HUES64 (cell line): ENCODE measurements at regions not wholly inside any gene's neighbourhood (a gene's known extent, or its start where the extent isn't known, plus 50 kb on each side); places are given as distances from the start of the nearest gene placed in this dataset.
"Not testable (repeated sequence)": the region's sequence is repeated elsewhere in the genome, so short reads cannot be mapped to it uniquely, and the experiment has no call there.

Experiments used
- H3K27ac ChIP-seq: 2 replicates; pipeline ENCODE4 v1.7.0; 2013; ENCODE audit warnings: low read depth, low read length, inconsistent platforms
- H3K27me3 ChIP-seq: 2 replicates; pipeline ENCODE4 v1.6.1; 2013; ENCODE audit warnings: mild to moderate bottlenecking, low read length; ENCODE audit not compliant: insufficient read depth
- H3K36me3 ChIP-seq: 2 replicates; pipeline ENCODE4 v1.6.1; 2013; ENCODE audit warnings: mild to moderate bottlenecking, low read length; ENCODE audit not compliant: insufficient read depth
- H3K4me1 ChIP-seq: 2 replicates; pipeline ENCODE4 v1.6.1; 2013; ENCODE audit warnings: mild to moderate bottlenecking, low read length, moderate library complexity; ENCODE audit not compliant: insufficient read depth
- H3K4me3 ChIP-seq: 2 replicates; pipeline ENCODE4 v1.5.1; 2013; ENCODE audit warnings: mild to moderate bottlenecking, low read length, moderate library complexity
- H3K9ac ChIP-seq: 2 replicates; pipeline ENCODE4 v1.6.1; 2013; ENCODE audit warnings: mild to moderate bottlenecking, low read depth, low read length
- H3K9me3 ChIP-seq: 2 replicates; pipeline ENCODE4 v1.6.1; 2013; ENCODE audit warnings: low read depth, low read length; ENCODE audit not compliant: insufficient read depth
- WGBS: fragments of 150-250, 120-280 bp; methylation state at CpG from one replicate; pipeline ENCODE4 v1.1.7; 2013; ENCODE audit warnings: missing lambda C conversion rate; 5-methylcytosine and 5-hydroxymethylcytosine counted together

- Histone ChIP-seq H3K9me3 (peaks cover 18% of the 10 kb centered on the region), H3K27ac (no peak overlapping the region), H3K4me3 (no peak overlapping the region), H3K4me1 (no peaks in the 10 kb centered on the region), H3K27me3 (no peaks in the 10 kb centered on the region), H3K9ac (no peak overlapping the region), H3K36me3 (no peaks in the 10 kb centered on the region)
- 91% methylated on average over 1 of the region's 1 CpG for WGBS
These were observed 264.3 kb downstream of the TECRL start for GRCh38 chr4:64144994-64145393.

- Histone ChIP-seq H3K9ac (no peak overlapping the region), H3K9me3 (no peaks in the 10 kb centered on the region), H3K4me3 (no peak overlapping the region), H3K36me3 (no peaks in the 10 kb centered on the region), H3K4me1 (no peaks in the 10 kb centered on the region), H3K27me3 (no peaks in the 10 kb centered on the region), H3K27ac (no peak overlapping the region)
- WGBS = 89% methylated on average over 3 of the region's 4 CpGs
These were observed 278.3 kb downstream of the TECRL start for GRCh38 chr4:64130907-64131306.

- no peak overlapping the region for H3K4me3 ChIP-seq
- WGBS = 100% methylated on average over 1 of the region's 1 CpG
- no peaks in the 10 kb centered on the region for H3K36me3 ChIP-seq
- H3K9ac ChIP-seq = no peak overlapping the region
- no peak overlapping the region for H3K27ac ChIP-seq
- H3K27me3 ChIP-seq = no peaks in the 10 kb centered on the region
- no peaks in the 10 kb centered on the region for H3K4me1 ChIP-seq
- H3K9me3 ChIP-seq = no peaks in the 10 kb centered on the region; the same call in 1 of the 2 replicates
These were observed 283.9 kb downstream of the TECRL start for GRCh38 chr4:64125354-64125753.

GRCh38 chr4:64121803-64122202 lies 287.4 kb downstream of the TECRL start:
- H3K4me3 ChIP-seq = no peak overlapping the region
- H3K27me3 ChIP-seq = no peaks in the 10 kb centered on the region
- H3K36me3 ChIP-seq = no peaks in the 10 kb centered on the region
- no peaks in the 10 kb centered on the region; the same call in 1 of the 2 replicates for H3K9me3 ChIP-seq
- H3K9ac ChIP-seq = no peak overlapping the region
- H3K4me1 ChIP-seq = no peaks in the 10 kb centered on the region
- 91% methylated on average over 4 of the region's 4 CpGs for WGBS
- no peak overlapping the region for H3K27ac ChIP-seq

- Histone ChIP-seq H3K9me3 (no peaks in the 10 kb centered on the region), H3K4me1 (no peaks in the 10 kb centered on the region), H3K4me3 (no peak overlapping the region), H3K27ac (no peak overlapping the region), H3K36me3 (no peaks in the 10 kb centered on the region), H3K9ac (no peak overlapping the region), H3K27me3 (no peaks in the 10 kb centered on the region)
- WGBS = no CpG with 5 or more reads among the region's 1 CpG
These were observed 303.3 kb downstream of the TECRL start for GRCh38 chr4:64105903-64106302.

DNA sequence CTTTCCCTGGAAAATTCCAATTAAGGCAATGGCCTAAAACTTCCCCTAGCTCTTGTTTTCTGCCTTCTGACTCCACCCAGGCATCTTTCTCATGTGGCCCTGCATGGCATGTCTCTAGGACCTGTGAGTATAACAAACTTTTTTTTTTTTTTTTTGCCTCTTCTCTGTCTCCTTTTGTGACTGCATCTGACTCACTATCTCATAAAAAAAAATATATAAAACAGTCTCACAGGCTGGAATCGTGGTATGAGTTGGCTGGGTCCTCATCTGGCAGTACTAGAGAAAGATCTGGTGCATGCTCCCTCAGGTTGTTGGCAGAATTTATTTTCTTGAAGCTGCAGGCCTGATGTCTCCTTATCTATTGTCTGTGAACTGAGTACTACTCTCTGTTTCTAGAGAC lies 313.9 kb downstream of the TECRL start:
- H3K9me3 ChIP-seq = no peaks in the 10 kb centered on the region
- no peaks in the 10 kb centered on the region for H3K27me3 ChIP-seq

DNA sequence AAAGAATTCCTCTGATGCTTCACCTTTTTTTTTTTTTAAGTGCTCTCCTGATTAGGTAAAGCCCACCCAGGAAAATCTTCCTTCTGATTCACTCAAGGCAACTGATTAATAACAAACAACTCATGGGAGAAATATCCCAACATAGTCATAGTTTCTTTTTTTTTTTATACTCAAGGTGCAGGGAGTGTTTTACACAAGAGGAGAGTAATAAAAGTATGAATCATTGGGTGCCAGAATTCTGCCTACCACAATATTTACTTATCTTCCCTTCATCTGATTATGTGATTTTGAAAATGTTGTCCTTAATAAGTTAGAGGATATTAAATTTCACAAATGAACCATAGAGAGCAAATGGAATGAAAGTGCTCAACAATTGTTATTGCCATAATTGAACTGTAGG lies 329.9 kb downstream of the TECRL start:
- H3K36me3 ChIP-seq = no peaks in the 10 kb centered on the region
- no peak overlapping the region for H3K4me3 ChIP-seq
- H3K27me3 ChIP-seq = no peaks in the 10 kb centered on the region
- H3K9me3 ChIP-seq = no peaks in the 10 kb centered on the region
- no peaks in the 10 kb centered on the region; the same call in 1 of the 2 replicates for H3K4me1 ChIP-seq
- no peak overlapping the region for H3K9ac ChIP-seq
- H3K27ac ChIP-seq = no peak overlapping the region

More for the DNA sequence above, 313.9 kb downstream of the TECRL start:
- 92% methylated on average over 1 of the region's 1 CpG for WGBS
- no peaks in the 10 kb centered on the region for H3K4me1 ChIP-seq
- no peaks in the 10 kb centered on the region for H3K36me3 ChIP-seq
- no peak overlapping the region for H3K4me3 ChIP-seq
- H3K27ac ChIP-seq = no peak overlapping the region
- no peak overlapping the region for H3K9ac ChIP-seq

DNA sequence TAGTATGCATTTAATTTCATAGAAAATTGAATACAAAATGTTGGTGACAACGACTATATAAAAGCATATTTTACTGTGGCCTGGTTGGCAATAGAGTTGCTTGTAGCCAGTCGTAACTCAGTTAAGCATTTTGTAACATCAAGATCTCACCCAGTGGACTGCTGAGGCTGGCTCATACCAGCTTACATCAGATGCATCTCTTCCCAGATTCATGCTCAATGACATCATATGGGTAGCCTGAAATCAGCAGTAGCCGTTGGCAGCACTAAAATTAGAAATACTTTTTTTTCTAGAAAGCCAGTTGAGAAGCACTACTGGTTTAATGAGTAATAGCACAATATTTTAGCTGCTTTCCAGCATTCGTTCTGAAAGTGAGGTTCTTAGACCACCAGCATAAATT lies 341.2 kb downstream of the TECRL start:
- no peak overlapping the region for H3K27ac ChIP-seq
- no peaks in the 10 kb centered on the region for H3K27me3 ChIP-seq
- WGBS = 93% methylated on average over 4 of the region's 4 CpGs
- no peaks in the 10 kb centered on the region for H3K36me3 ChIP-seq
- no peaks in the 10 kb centered on the region for H3K4me1 ChIP-seq
- no peaks in the 10 kb centered on the region for H3K9me3 ChIP-seq
- no peak overlapping the region for H3K4me3 ChIP-seq
- H3K9ac ChIP-seq = no peak overlapping the region

GRCh38 chr4:64062991-64063390 lies 346.3 kb downstream of the TECRL start:
- Histone ChIP-seq H3K9me3 (no peaks in the 10 kb centered on the region), H3K36me3 (no peaks in the 10 kb centered on the region), H3K27ac (no peak overlapping the region), H3K9ac (no peak overlapping the region), H3K4me1 (no peaks in the 10 kb centered on the region), H3K4me3 (no peak overlapping the region), H3K27me3 (no peaks in the 10 kb centered on the region)
- 84% methylated on average over 1 of the region's 1 CpG for WGBS

DNA sequence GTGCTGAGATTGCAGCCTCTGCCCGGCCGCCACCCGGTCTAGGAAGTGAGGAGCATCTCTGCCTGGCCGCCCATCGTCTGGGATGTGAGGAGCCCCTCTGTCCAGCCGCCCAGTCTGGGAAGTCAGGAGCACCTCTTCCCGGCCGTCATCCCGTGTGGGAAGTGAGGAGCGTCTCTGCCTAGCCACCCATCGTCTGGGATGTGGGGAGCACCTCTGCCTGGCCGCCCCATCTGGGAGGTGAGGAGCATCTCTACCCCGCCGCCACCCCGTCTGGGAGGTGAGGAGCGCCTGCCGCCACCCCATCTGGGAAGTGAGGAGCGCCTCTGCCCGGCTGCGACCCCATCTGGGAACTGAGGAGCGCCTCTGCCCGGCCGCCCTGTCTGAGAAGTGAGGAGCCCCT lies 372.2 kb downstream of the TECRL start:
- H3K27me3 ChIP-seq, H3K36me3 ChIP-seq, H3K27ac ChIP-seq, H3K4me1 ChIP-seq, H3K9ac ChIP-seq, H3K9me3 ChIP-seq, H3K4me3 ChIP-seq: not testable (repeated sequence)
- 96% methylated on average over 23 of the region's 23 CpGs for WGBS

- Histone ChIP-seq H3K9ac (no peak overlapping the region), H3K27me3 (no peaks in the 10 kb centered on the region), H3K36me3 (no peaks in the 10 kb centered on the region), H3K9me3 (peaks cover 27% of the 10 kb centered on the region), H3K4me1 (no peaks in the 10 kb centered on the region), H3K4me3 (no peak overlapping the region), H3K27ac (no peak overlapping the region)
These were observed 386.7 kb downstream of the TECRL start for GRCh38 chr4:64022560-64022959.

- Histone ChIP-seq H3K27ac (no peak overlapping the region), H3K4me1 (no peaks in the 10 kb centered on the region), H3K27me3 (no peaks in the 10 kb centered on the region), H3K9ac (no peak overlapping the region), H3K4me3 (no peak overlapping the region), H3K9me3 (0 out of 2 replicates have a peak, but pooled peaks cover 3% of the 10 kb centered on the region), H3K36me3 (no peaks in the 10 kb centered on the region)
- 96% methylated on average over 11 of the region's 11 CpGs for WGBS
These were observed 392.4 kb downstream of the TECRL start for GRCh38 chr4:64016893-64017292.
